ENCODE measurements at regions not wholly inside any gene's neighbourhood (a gene's known extent, or its start where the extent isn't known, plus 50 kb on each side); places are given as distances from the start of the nearest gene placed in this dataset.
"Not testable (repeated sequence)": the region's sequence is repeated elsewhere in the genome, so short reads cannot be mapped to it uniquely, and the experiment has no call there.

GRCh38 chr4:114251020-114251419 is 271.6 kb upstream of the ARSJ start:
- DNase-seq, result no peak

GRCh38 chr4:114252499-114252898 is 273.1 kb upstream of the ARSJ start:
- no peak for DNase-seq

- no peak for DNase-seq
Observed at GRCh38 chr4:114257501-114257900, 278.1 kb upstream of the ARSJ start.

- not testable (repeated sequence) for DNase-seq
Observed at GRCh38 chr4:114262421-114262820, 283.0 kb upstream of the ARSJ start.

- DNase-seq, result no peak
Observed at GRCh38 chr4:114263233-114263632, 283.8 kb upstream of the ARSJ start.

- no peak for DNase-seq
Observed at GRCh38 chr4:114264452-114264851, 285.0 kb upstream of the ARSJ start.

GRCh38 chr4:114264877-114265291 is 285.4 kb upstream of the ARSJ start:
- DNase-seq, result no peak

GRCh38 chr4:114265342-114265741 is 285.9 kb upstream of the ARSJ start:
- no peak for DNase-seq

- no peak for DNase-seq
Observed at GRCh38 chr4:114267976-114268375, 288.5 kb upstream of the ARSJ start.

- no peak for DNase-seq
Observed at GRCh38 chr4:114271031-114271430, 291.6 kb upstream of the ARSJ start.

- no peak for DNase-seq
Observed at GRCh38 chr4:114272226-114272625, 292.8 kb upstream of the ARSJ start.

GRCh38 chr4:114273238-114273637 is 293.8 kb upstream of the ARSJ start:
- DNase-seq, result no peak

- DNase-seq, result no peak
Observed at GRCh38 chr4:114277690-114278089, 298.2 kb upstream of the ARSJ start.

- no peak for DNase-seq
Observed at GRCh38 chr4:114279066-114279465, 299.6 kb upstream of the ARSJ start.

- no peak for DNase-seq
Observed at GRCh38 chr4:114279711-114280110, 300.3 kb upstream of the ARSJ start.

- no peak for DNase-seq
Observed at GRCh38 chr4:114280645-114281044, 301.2 kb upstream of the ARSJ start.

- no peak for DNase-seq
Observed at GRCh38 chr4:114281164-114281960, 301.9 kb upstream of the ARSJ start.

GRCh38 chr4:114282937-114283336 is 303.5 kb upstream of the ARSJ start:
- DNase-seq, result no peak

- no peak for DNase-seq
Observed at GRCh38 chr4:114284629-114285028, 305.2 kb upstream of the ARSJ start.

GRCh38 chr4:114286262-114286810 is 306.9 kb upstream of the ARSJ start:
- no peak for DNase-seq

GRCh38 chr4:114287079-114287696 is 307.7 kb upstream of the ARSJ start:
- DNase-seq, result no peak

GRCh38 chr4:114296126-114296525 is 302.5 kb upstream of the UGT8 start:
- DNase-seq, result no peak

- no peak for DNase-seq
Observed at GRCh38 chr4:114302472-114302871, 296.1 kb upstream of the UGT8 start.

- DNase-seq, result no peak
Observed at GRCh38 chr4:114304046-114304445, 294.6 kb upstream of the UGT8 start.

Data from T1000 (cell line).